ENCODE measurements at regions not wholly inside any gene's neighbourhood (a gene's known extent, or its start where the extent isn't known, plus 50 kb on each side); places are given as distances from the start of the nearest gene placed in this dataset.

DNA sequence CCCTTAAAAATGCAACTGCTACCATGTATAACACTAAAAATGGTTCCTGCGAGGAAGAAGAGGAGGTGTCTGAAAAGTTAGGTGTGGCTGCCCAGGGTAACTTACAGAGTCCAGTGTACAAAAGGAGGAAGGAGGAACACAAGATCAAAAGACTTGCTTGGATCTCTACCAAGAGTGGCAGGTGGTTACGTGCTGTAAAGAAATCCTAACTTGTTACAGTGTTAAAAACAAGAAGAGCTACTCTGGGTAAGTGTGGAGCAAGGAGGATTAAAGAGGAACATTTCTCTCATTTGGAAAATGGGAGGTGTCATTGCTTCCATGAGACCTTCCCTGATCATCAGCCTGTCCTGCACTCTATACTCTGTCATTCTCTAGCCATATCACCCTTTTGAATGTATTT lies 242.0 kb downstream of the PTTG2 start:
- no peak overlapping the region for H2BK15ac ChIP-seq (ENCODE audit: low read depth, low read length)
- H3K36me3 ChIP-seq (ENCODE audit: control insufficient read depth, insufficient read depth, low read length), result no peaks in the 10 kb centered on the region
- H3K14ac ChIP-seq (replicated peaks; ENCODE audit: low read depth, low read length), result no peak overlapping the region
- DNase-seq (no peak), ATAC-seq (ENCODE audit: low read depth) (no peak)
- ChIA-PET CTCF (no interaction called here), POLR2A (ENCODE audit: unreplicated experiment) (no interaction called here)
- no peak overlapping the region for H3K4me3 ChIP-seq (ENCODE audit: insufficient read depth, low read depth, low read length)
- H2AK5ac ChIP-seq (ENCODE audit: low read depth, low read length), result no peak overlapping the region
- TF ChIP-seq CTCF (conservative IDR thresholded peaks at IDR 0.05; ENCODE audit: low read depth, low read length) (no peak), MAFK (IDR thresholded peaks at IDR 0.05; ENCODE audit: low read depth, low read length) (no peak), CEBPB (IDR thresholded peaks at IDR 0.05; ENCODE audit: low read depth, low read length) (0 out of 2 replicates have a peak, but pooled peaks have one; percentile 6)
- H3K4me2 ChIP-seq (ENCODE audit: low read depth, low read length), result no peak overlapping the region
- H2BK20ac ChIP-seq (ENCODE audit: low read depth, low read length), result no peak overlapping the region
- H3K9ac ChIP-seq (ENCODE audit: low read depth, low read length), result no peak overlapping the region
- H4K8ac ChIP-seq (ENCODE audit: low read depth in 2 of 2, low read length in 2 of 2), result no peak overlapping the region
- H4K91ac ChIP-seq (ENCODE audit: insufficient read depth, low read depth, low read length), result no peak overlapping the region
- H3K4me1 ChIP-seq (ENCODE audit: control insufficient read depth, insufficient read depth, low read length), result no peaks in the 10 kb centered on the region
- H2AK9ac ChIP-seq (replicated peaks; ENCODE audit: low read depth, low read length, poor library complexity), result no peak overlapping the region
- no peak overlapping the region for H3K23ac ChIP-seq (ENCODE audit: low read depth, low read length)
- H3K9me3 ChIP-seq (ENCODE audit: control insufficient read depth, insufficient read depth, low read length), result peaks cover 5% of the 10 kb centered on the region; the same call in 1 of the 2 replicates
- no peaks in the 10 kb centered on the region for H3K9me1 ChIP-seq (ENCODE audit: insufficient read depth, low read length)
- intact Hi-C loops (cut with micrococcal nuclease), result no loop called here
- no peak overlapping the region for H4K5ac ChIP-seq (ENCODE audit: low read depth, low read length)
- no peak overlapping the region for H2BK120ac ChIP-seq (ENCODE audit: low read depth, low read length)
- no TSS peak for BruUV-seq (replicated peaks)
- no CpG with 5 or more reads among the region's 2 CpGs for WGBS, 2 experiments (ENCODE audit: extremely low coverage in 2 of 2, insufficient read length in 1 of 2)
- H2BK5ac ChIP-seq (ENCODE audit: low read depth, low read length, poor library complexity, severe bottlenecking), result no peak overlapping the region
- in situ Hi-C loops (cut with MboI; ENCODE audit: low sequenced_read_pairs), result no loop called here
- H3K56ac ChIP-seq (ENCODE audit: extremely low read depth, insufficient read depth, low read length), result no peak overlapping the region
- no peaks in the 10 kb centered on the region for H4K20me1 ChIP-seq (ENCODE audit: insufficient read depth, low read length)
- peaks cover 19% of the 10 kb centered on the region for H3K27me3 ChIP-seq (ENCODE audit: control insufficient read depth, insufficient read depth, low read length)
- H3K79me1 ChIP-seq (ENCODE audit: low read depth in 1 of 2, low read length in 2 of 2), result no peaks in the 10 kb centered on the region
- no peak overlapping the region for H3K18ac ChIP-seq (ENCODE audit: low read depth, low read length)
- H3K4ac ChIP-seq (ENCODE audit: low read depth, low read length), result no peak overlapping the region
- no peak overlapping the region for H2AFZ ChIP-seq (replicated peaks; ENCODE audit: low read length, poor library complexity)
- H3K27ac ChIP-seq (ENCODE audit: insufficient read depth, low read length), result no peak overlapping the region
- dilution Hi-C loops (cut with HindIII; ENCODE audit: low sequenced_read_pairs, unreplicated experiment), result no loop called here

Data from IMR-90 (cell line).